Naive thymus-derived CD8-positive, alpha-beta T cell (primary cell): ENCODE measurements at regions not wholly inside any gene's neighbourhood (a gene's known extent, or its start where the extent isn't known, plus 50 kb on each side); places are given as distances from the start of the nearest gene placed in this dataset.

Experiments
- ATAC-seq, 2 donors: fragments of 150-1000 bp; cut with Tn5 transposase in 1 of 2; sonication (Bioruptor Pico), chemical (Tn5 transposase) in 1 of 2; 1 replicate in 1 of 2; 2 replicates in 1 of 2; pipeline ENCODE4 v1.10.0; 2021; ENCODE audit warnings: mild to moderate bottlenecking in 2 of 2, moderate library complexity in 2 of 2
- POLR2A ChIA-PET: fragments of 350-600 bp; sonication (Branson Sonifier 250); formaldehyde crosslinking; loops from one replicate; lab custom pipeline; 2021; ENCODE audit warnings: antibody characterized with exemption; lab: Charles Lee
- DNase-seq, 10 donors: peaks; one replicate each; pipeline versions ENCODE4 v3.0.0 to v3.0.0-alpha.2; 2020 to 2022
- H3K27ac Mint-ChIP-seq, 10 donors: one replicate each; pipeline ENCODE4 v1.8.0; 2020 to 2022; ENCODE audit warnings: mild to moderate bottlenecking in 10 of 10, mixed read lengths in 10 of 10, moderate library complexity in 4 of 10, inconsistent platforms in 1 of 10
- H3K27me3 Mint-ChIP-seq, 5 donors: one replicate each; pipeline ENCODE4 v1.8.0; 2021 to 2022; ENCODE audit warnings: mixed read lengths in 5 of 5
- H3K36me3 Mint-ChIP-seq, 3 donors: one replicate each; pipeline ENCODE4 v1.8.0; 2020 to 2022; ENCODE audit warnings: mixed read lengths in 3 of 3, mild to moderate bottlenecking in 2 of 3, inconsistent platforms in 1 of 3
- H3K4me1 Mint-ChIP-seq, 4 donors: one replicate each; pipeline ENCODE4 v1.8.0; 2021 to 2022; ENCODE audit warnings: mixed read lengths in 4 of 4
- H3K4me3 Mint-ChIP-seq, 10 donors: one replicate each; pipeline ENCODE4 v1.8.0; 2020 to 2022; ENCODE audit warnings: mild to moderate bottlenecking in 10 of 10, mixed read lengths in 10 of 10, moderate library complexity in 6 of 10, inconsistent platforms in 1 of 10
- H3K9me3 Mint-ChIP-seq, 9 donors: one replicate each; pipeline ENCODE4 v1.8.0; 2020 to 2022; ENCODE audit warnings: mixed read lengths in 9 of 9, mild to moderate bottlenecking in 3 of 9, inconsistent platforms in 1 of 9, moderate library complexity in 1 of 9

DNA sequence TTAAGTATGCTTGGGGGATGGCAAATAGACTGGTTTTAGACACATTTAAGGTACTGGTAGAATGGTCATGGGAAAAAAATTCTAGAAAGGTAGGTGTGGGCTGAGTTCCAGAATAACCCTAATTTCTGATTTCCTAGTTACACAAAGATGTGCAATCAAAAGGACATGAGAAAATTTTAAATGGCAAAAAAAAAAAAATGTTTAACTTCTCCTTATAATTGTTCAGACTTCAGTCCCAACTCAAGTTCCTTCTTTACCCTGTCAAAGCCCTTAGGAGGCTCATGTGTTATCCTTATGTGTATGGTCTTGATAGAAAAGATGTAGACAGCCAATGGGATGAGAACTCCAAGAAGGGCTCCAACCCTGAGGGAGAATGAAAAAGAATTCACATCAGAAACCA is 153.3 kb upstream of the PLEKHG7 start:
- no peak overlapping the region for H3K4me3 Mint-ChIP-seq
- peaks cover 0 to 3% (median 1%) of the 10 kb centered on the region in 4 donors for H3K4me1 Mint-ChIP-seq
- no peaks in the 10 kb centered on the region for H3K27me3 Mint-ChIP-seq
- ATAC-seq (no peak), DNase-seq (no peak)
- peaks cover 0 to 5% (median 0%) of the 10 kb centered on the region in 9 donors for H3K9me3 Mint-ChIP-seq
- POLR2A ChIA-PET: interaction anchor here (0.7 kb wide), 1 partner anchor 186 kb away, joined by 3 read pairs; no protein-coding TSS in a partner anchor
- H3K36me3 Mint-ChIP-seq: peaks cover 0 to 2% (median 0%) of the 10 kb centered on the region in 3 donors
- H3K27ac Mint-ChIP-seq: no peak overlapping the region

DNA sequence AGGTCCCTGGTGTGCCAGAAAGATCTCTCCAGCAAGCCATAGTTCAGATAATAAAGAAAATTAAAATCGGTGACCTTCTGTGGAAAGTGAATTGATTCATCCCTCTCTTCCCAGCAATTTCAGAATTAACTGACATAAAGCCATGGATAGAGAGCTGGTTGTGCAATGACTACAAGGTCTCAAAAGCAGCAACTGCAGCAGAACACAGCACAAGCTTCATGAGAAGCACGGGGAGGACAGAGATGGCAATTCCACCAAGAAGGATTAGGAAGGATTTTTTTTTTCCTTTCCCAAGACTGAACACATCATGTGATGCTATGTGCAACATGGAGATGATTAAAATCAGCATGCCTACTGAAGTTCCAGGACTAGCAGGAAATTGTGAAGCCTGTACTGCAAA is 154.9 kb upstream of the PLEKHG7 start:
- POLR2A ChIA-PET: no interaction called here
- DNase-seq: no peak
- Mint-ChIP-seq H3K4me1 (peaks cover 0 to 18% (median 2%) of the 10 kb centered on the region in 4 donors), H3K9me3 (peaks cover 0 to 6% (median 0%) of the 10 kb centered on the region in 9 donors), H3K27me3 (no peaks in the 10 kb centered on the region), H3K36me3 (peaks cover 0 to 2% (median 0%) of the 10 kb centered on the region in 3 donors), H3K4me3 (no peak overlapping the region), H3K27ac (no peak overlapping the region)
- ATAC-seq: no peak

DNA sequence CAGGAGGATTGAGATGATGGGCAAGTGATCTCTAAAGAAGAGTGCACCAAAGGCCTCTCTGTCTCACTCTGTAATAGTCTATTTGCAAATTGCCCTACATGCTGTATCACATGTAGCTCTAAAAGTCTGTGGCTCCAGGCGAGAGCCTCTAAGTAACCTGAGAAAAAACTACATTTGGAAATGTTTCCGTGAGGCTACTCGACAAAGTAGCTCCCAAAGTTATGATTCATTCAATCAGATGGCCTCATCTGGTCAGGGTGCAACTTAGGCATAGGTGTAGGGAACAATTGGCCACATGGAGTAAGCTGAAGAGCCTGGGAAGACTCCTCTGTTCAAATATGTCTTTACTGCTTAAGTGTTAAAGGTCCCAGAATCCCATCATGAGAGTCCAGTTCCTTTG is 155.4 kb upstream of the PLEKHG7 start:
- Mint-ChIP-seq H3K9me3 (peaks cover 0 to 6% (median 0%) of the 10 kb centered on the region in 9 donors), H3K36me3 (peaks cover 0 to 2% (median 0%) of the 10 kb centered on the region in 3 donors), H3K4me3 (no peak overlapping the region), H3K27me3 (no peaks in the 10 kb centered on the region), H3K4me1 (peaks cover 0 to 19% (median 2%) of the 10 kb centered on the region in 4 donors), H3K27ac (no peak overlapping the region)
- DNase-seq (no peak), ATAC-seq (no peak)
- POLR2A ChIA-PET: no interaction called here

GRCh38 chr12:92546635-92547348 is 156.0 kb upstream of the PLEKHG7 start:
- DNase-seq: no peak
- Mint-ChIP-seq H3K36me3 (peaks cover 0 to 2% (median 0%) of the 10 kb centered on the region in 3 donors), H3K4me3 (no peak overlapping the region), H3K4me1 (peaks cover 0 to 25% (median 4%) of the 10 kb centered on the region in 4 donors), H3K9me3 (peaks cover 0 to 6% (median 0%) of the 10 kb centered on the region in 9 donors), H3K27ac (no peak overlapping the region), H3K27me3 (no peaks in the 10 kb centered on the region)
- POLR2A ChIA-PET: no interaction called here
- ATAC-seq: no peak

- DNase-seq: no peak
- Mint-ChIP-seq H3K4me3 (no peak overlapping the region), H3K27me3 (no peaks in the 10 kb centered on the region), H3K9me3 (peaks cover 0 to 6% (median 0%) of the 10 kb centered on the region in 9 donors), H3K27ac (no peak overlapping the region), H3K36me3 (peaks cover 0 to 2% (median 0%) of the 10 kb centered on the region in 3 donors), H3K4me1 (peaks cover 2 to 31% (median 5%) of the 10 kb centered on the region in 4 donors)
- ATAC-seq: no peak
- POLR2A ChIA-PET: no interaction called here
These were observed 156.5 kb upstream of the PLEKHG7 start for GRCh38 chr12:92546259-92546634.

DNA sequence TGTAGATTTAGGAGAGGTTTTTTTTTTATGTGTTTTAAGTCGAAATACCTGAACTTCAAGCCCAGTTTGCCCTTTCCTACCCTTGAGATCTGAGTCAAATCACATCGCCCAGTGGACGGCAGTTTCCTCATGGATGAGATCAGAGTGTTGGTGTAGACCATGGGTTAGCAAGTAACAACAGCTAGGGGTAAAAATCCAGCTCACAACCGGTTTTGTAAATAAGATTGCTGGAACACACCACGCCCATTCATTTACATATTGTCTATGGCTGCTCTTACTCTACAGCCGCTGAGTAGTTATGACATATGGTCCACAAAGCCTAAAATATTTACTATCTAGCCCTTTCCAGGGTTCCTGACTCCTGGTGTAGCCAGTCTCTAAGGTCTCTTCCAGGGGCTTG is 158.5 kb upstream of the PLEKHG7 start:
- POLR2A ChIA-PET: interaction anchor here (1.1 kb wide), 1 partner anchor 13 kb away, joined by 3 read pairs; no protein-coding TSS in a partner anchor

GRCh38 chr12:92543840-92544239 is 158.9 kb upstream of the PLEKHG7 start:
- no peak for DNase-seq
- Mint-ChIP-seq H3K4me3 (no peak overlapping the region), H3K27me3 (no peaks in the 10 kb centered on the region), H3K4me1 (peaks cover 15 to 55% (median 26%) of the 10 kb centered on the region in 4 donors), H3K9me3 (peaks cover 0 to 6% (median 0%) of the 10 kb centered on the region in 9 donors), H3K36me3 (no peaks in the 10 kb centered on the region), H3K27ac (peak overlapping the region in 1 of 10 donors; percentile 80)
- POLR2A ChIA-PET: interaction anchor here (0.8 to 1.1 kb wide), 2 partner anchors 14 to 60 kb away, joined by 3 read pairs; no protein-coding TSS in a partner anchor
- ATAC-seq: no peak

More for the DNA sequence above, 158.5 kb upstream of the PLEKHG7 start:
- Mint-ChIP-seq H3K9me3 (peaks cover 0 to 6% (median 0%) of the 10 kb centered on the region in 9 donors), H3K4me1 (peaks cover 11 to 50% (median 21%) of the 10 kb centered on the region in 4 donors), H3K27ac (peak overlapping the region in 3 of 10 donors; percentile 29 to 80 (median 64)), H3K4me3 (no peak overlapping the region), H3K27me3 (no peaks in the 10 kb centered on the region), H3K36me3 (peaks cover 0 to 2% (median 0%) of the 10 kb centered on the region in 3 donors)
- no peak for ATAC-seq
- no peak for DNase-seq

GRCh38 chr12:92543359-92543758 is 159.4 kb upstream of the PLEKHG7 start:
- Mint-ChIP-seq H3K36me3 (no peaks in the 10 kb centered on the region), H3K4me3 (no peak overlapping the region), H3K27me3 (no peaks in the 10 kb centered on the region), H3K27ac (peak overlapping the region in 1 of 10 donors; percentile 68), H3K4me1 (peaks cover 15 to 59% (median 30%) of the 10 kb centered on the region in 4 donors), H3K9me3 (peaks cover 0 to 4% (median 0%) of the 10 kb centered on the region in 9 donors)
- DNase-seq: no peak
- no peak for ATAC-seq
- POLR2A ChIA-PET: interaction anchor here (0.8 to 1.1 kb wide), 2 partner anchors 14 to 59 kb away, joined by 3 read pairs; no protein-coding TSS in a partner anchor

DNA sequence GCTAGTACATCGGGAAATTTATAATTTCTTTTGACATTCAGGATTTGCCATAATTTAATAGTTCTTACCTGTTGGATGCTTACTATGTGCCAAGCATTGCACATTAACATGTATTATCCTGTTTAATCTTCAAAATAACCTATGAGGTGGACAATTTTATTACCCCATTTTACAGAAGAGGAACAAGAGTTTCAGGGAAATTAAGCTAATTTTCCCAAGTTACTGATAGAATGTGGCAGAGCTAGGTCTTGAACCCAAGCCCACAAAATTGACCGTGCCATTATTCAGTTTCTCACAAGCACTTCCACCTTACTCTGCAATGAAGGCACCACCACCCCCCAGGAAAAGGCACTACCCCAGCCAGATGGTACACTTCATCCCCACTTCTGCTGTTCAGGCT is 161.1 kb upstream of the PLEKHG7 start:
- Mint-ChIP-seq H3K27me3 (no peaks in the 10 kb centered on the region), H3K36me3 (no peaks in the 10 kb centered on the region), H3K9me3 (peaks cover 0 to 3% (median 0%) of the 10 kb centered on the region in 9 donors), H3K4me1 (peaks cover 18 to 70% (median 39%) of the 10 kb centered on the region in 4 donors), H3K4me3 (no peak overlapping the region), H3K27ac (peak overlapping the region in 2 of 10 donors; percentile 31 to 87)
- DNase-seq (no peak), ATAC-seq (no peak)
- POLR2A ChIA-PET: interaction anchor here (0.7 kb wide), 3 partner anchors 12 to 232 kb away, joined by 4 to 6 read pairs (median 4); no protein-coding TSS in a partner anchor

GRCh38 chr12:92540782-92541423 is 161.9 kb upstream of the PLEKHG7 start:
- Mint-ChIP-seq H3K4me1 (peaks cover 17 to 76% (median 42%) of the 10 kb centered on the region in 4 donors), H3K36me3 (no peaks in the 10 kb centered on the region), H3K27me3 (no peaks in the 10 kb centered on the region), H3K27ac (peak overlapping the region in 6 of 10 donors; percentile 27 to 90 (median 82)), H3K9me3 (peaks cover 0 to 3% (median 0%) of the 10 kb centered on the region in 9 donors), H3K4me3 (peak overlapping the region in 3 of 10 donors; percentile 28 to 40 (median 40))
- DNase-seq (no peak), ATAC-seq (no peak)
- POLR2A ChIA-PET: no interaction called here

DNA sequence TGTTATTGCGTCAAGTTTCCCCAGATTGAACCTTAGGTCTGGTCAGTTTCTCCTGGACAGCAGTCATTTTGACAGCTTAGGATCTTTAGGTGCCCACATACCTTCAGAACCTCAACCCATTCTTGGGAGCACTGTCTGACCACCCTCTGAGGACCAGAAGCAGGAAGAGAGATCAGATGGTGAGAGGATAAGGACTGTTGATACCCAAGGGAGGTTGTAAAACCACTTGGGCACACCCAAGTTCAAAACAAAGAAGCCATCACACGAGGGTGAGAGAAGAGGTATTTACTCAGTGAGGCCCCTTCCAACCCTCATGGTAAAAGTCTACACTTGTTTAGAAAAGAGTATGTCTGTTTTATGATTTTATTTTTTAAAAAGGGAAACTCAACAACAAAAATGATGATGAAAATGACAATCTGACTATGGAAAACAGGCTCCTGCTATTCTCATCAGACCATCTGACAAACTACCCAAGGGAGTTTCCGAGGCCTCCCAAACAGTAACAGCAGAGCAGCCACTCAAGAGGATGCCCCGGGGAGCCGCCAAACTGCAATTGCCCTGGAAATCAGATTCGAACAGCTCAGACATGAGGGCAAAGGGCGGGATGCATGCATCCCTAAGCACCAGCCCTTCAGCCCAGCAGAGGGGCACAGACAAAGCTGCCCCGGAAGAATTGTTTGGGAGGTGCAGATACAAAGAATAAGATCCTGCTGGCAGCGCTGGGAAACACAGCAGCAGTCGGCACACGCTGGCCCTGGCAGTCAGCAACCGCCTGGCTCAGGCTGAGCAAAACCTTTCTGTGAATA is 162.6 kb upstream of the PLEKHG7 start:
- peak overlapping the region in 7 of 10 donors; percentile 15 to 68 (median 54) for H3K4me3 Mint-ChIP-seq
- no peaks in the 10 kb centered on the region for H3K27me3 Mint-ChIP-seq
- peak overlapping the region in 9 of 10 donors; percentile 35 to 93 (median 74) for H3K27ac Mint-ChIP-seq
- H3K36me3 Mint-ChIP-seq: no peaks in the 10 kb centered on the region
- no peak for DNase-seq
- POLR2A ChIA-PET: no interaction called here
- H3K4me1 Mint-ChIP-seq: peaks cover 17 to 77% (median 44%) of the 10 kb centered on the region in 4 donors
- ATAC-seq: peak in 1 of 2 donors; percentile 27
- peaks cover 0 to 3% (median 0%) of the 10 kb centered on the region in 9 donors for H3K9me3 Mint-ChIP-seq
